Frontal cortex (tissue), 3 donors: ENCODE measurements at regions not wholly inside any gene's neighbourhood (a gene's known extent, or its start where the extent isn't known, plus 50 kb on each side); places are given as distances from the start of the nearest gene placed in this dataset.
A peak's percentile ranks its signal among the peaks of the same experiment; 100 is the strongest.

Experiments used
- DNase-seq, 2 donors: peaks; one replicate each; pipeline ENCODE4 v3.0.0; 2012; ENCODE audit warnings: low spot score in 2 of 2
- FAIRE-seq: peaks from 2 replicates; lab custom pipeline; 2012; peaks lifted over from hg19 to GRCh38; lab: Jason Lieb, UNC
- donor health status: control.
- donor health status: control.
- donor health status: control.

- FAIRE-seq (no peak), DNase-seq (no peak)
These were observed 431.7 kb upstream of the PSMD7 start for GRCh38 chr16:73864868-73865267.

GRCh38 chr16:73858326-73858725 lies 438.3 kb upstream of the PSMD7 start:
- FAIRE-seq (no peak), DNase-seq (no peak)

- DNase-seq (no peak), FAIRE-seq (no peak)
These were observed 442.6 kb upstream of the PSMD7 start for GRCh38 chr16:73853968-73854367.

- DNase-seq (no peak), FAIRE-seq (no peak)
These were observed 444.1 kb upstream of the PSMD7 start for GRCh38 chr16:73852561-73852960.

- DNase-seq = no peak
- no peak for FAIRE-seq
These were observed 447.6 kb upstream of the PSMD7 start for GRCh38 chr16:73848993-73849392.

- DNase-seq (no peak), FAIRE-seq (no peak)
These were observed 449.5 kb upstream of the PSMD7 start for GRCh38 chr16:73847090-73847489.

- DNase-seq (peak in 1 of 2 donors; percentile 11), FAIRE-seq (no peak)
These were observed 450.3 kb upstream of the PSMD7 start for GRCh38 chr16:73846356-73846755.

- DNase-seq (no peak), FAIRE-seq (no peak)
These were observed 450.6 kb upstream of the PSMD7 start for GRCh38 chr16:73846007-73846330.

- DNase-seq (no peak), FAIRE-seq (no peak)
These were observed 451.2 kb upstream of the PSMD7 start for GRCh38 chr16:73845238-73846006.

- no peak for DNase-seq
- FAIRE-seq = no peak
These were observed 455.9 kb upstream of the PSMD7 start for GRCh38 chr16:73840728-73841127.

- DNase-seq (no peak), FAIRE-seq (no peak)
These were observed 465.4 kb upstream of the PSMD7 start for GRCh38 chr16:73831220-73831619.

GRCh38 chr16:73823205-73823849 lies 473.3 kb upstream of the PSMD7 start:
- FAIRE-seq (no peak), DNase-seq (no peak)

GRCh38 chr16:73817526-73818324 lies 478.9 kb upstream of the PSMD7 start:
- DNase-seq = no peak
- no peak for FAIRE-seq

- DNase-seq (no peak), FAIRE-seq (no peak)
These were observed 483.1 kb upstream of the PSMD7 start for GRCh38 chr16:73813527-73813926.

- DNase-seq (no peak), FAIRE-seq (no peak)
These were observed 492.2 kb upstream of the PSMD7 start for GRCh38 chr16:73804456-73804855.

GRCh38 chr16:73798471-73798870 lies 498.1 kb upstream of the PSMD7 start:
- no peak for FAIRE-seq

GRCh38 chr16:73797115-73797514 lies 499.5 kb upstream of the PSMD7 start:
- no peak for FAIRE-seq

More at GRCh38 chr16:73798471-73798870, 498.1 kb upstream of the PSMD7 start:
- DNase-seq = no peak

GRCh38 chr16:73796241-73796640 lies 500.4 kb upstream of the PSMD7 start:
- DNase-seq = no peak
- FAIRE-seq = no peak

More at GRCh38 chr16:73797115-73797514, 499.5 kb upstream of the PSMD7 start:
- DNase-seq = no peak

GRCh38 chr16:73794994-73795393 lies 501.6 kb upstream of the PSMD7 start:
- FAIRE-seq (no peak), DNase-seq (no peak)

- FAIRE-seq = no peak
- no peak for DNase-seq
These were observed 502.7 kb upstream of the PSMD7 start for GRCh38 chr16:73793871-73794437.

GRCh38 chr16:73793260-73793659 lies 503.4 kb upstream of the PSMD7 start:
- FAIRE-seq (no peak), DNase-seq (no peak)
